ENCODE measurements at regions not wholly inside any gene's neighbourhood (a gene's known extent, or its start where the extent isn't known, plus 50 kb on each side); places are given as distances from the start of the nearest gene placed in this dataset.

- POLR2A ChIA-PET: no interaction called here
- H3K27ac Mint-ChIP-seq (ENCODE audit: low read depth, unreplicated experiment): no peak overlapping the region
- BruUV-seq (replicated peaks): no TSS peak
- no peak for TF ChIP-seq CTCF (IDR thresholded peaks at IDR 0.05; ENCODE audit: unreplicated experiment)
- CTCF ChIA-PET: interaction anchor here (0.7 to 1.0 kb wide), 2 partner anchors 77 to 93 kb away, joined by 3 to 4 read pairs; no protein-coding TSS in a partner anchor
- H3K36me3 Mint-ChIP-seq (ENCODE audit: insufficient read depth, unreplicated experiment): no peaks in the 10 kb centered on the region
- no peak overlapping the region for H3K4me3 Mint-ChIP-seq (ENCODE audit: unreplicated experiment)
- intact Hi-C loops (cut with micrococcal nuclease): no loop called here
- peaks cover 15% of the 10 kb centered on the region for H3K27me3 Mint-ChIP-seq (ENCODE audit: insufficient read depth, unreplicated experiment)
- peak; percentile 5 for DNase-seq (ENCODE audit: unreplicated experiment)
- H3K4me1 Mint-ChIP-seq (ENCODE audit: insufficient read depth, unreplicated experiment): no peaks in the 10 kb centered on the region
- H3K9me3 Mint-ChIP-seq (ENCODE audit: unreplicated experiment): no peaks in the 10 kb centered on the region
Measured at GRCh38 chr1:88104236-88104635, 579.8 kb upstream of the PKN2 start.

- intact Hi-C loops (cut with micrococcal nuclease): no loop called here
- Mint-ChIP-seq H3K36me3 (ENCODE audit: insufficient read depth, unreplicated experiment) (no peaks in the 10 kb centered on the region), H3K27me3 (ENCODE audit: insufficient read depth, unreplicated experiment) (peaks cover 15% of the 10 kb centered on the region), H3K4me1 (ENCODE audit: insufficient read depth, unreplicated experiment) (no peaks in the 10 kb centered on the region), H3K9me3 (ENCODE audit: unreplicated experiment) (no peaks in the 10 kb centered on the region), H3K27ac (ENCODE audit: low read depth, unreplicated experiment) (no peak overlapping the region), H3K4me3 (ENCODE audit: unreplicated experiment) (no peak overlapping the region)
- POLR2A ChIA-PET: no interaction called here
- TF ChIP-seq CTCF (IDR thresholded peaks at IDR 0.05; ENCODE audit: unreplicated experiment): no peak
- no peak for DNase-seq (ENCODE audit: unreplicated experiment)
- CTCF ChIA-PET: interaction anchor here (0.7 to 1.2 kb wide), 3 partner anchors 11 to 197 kb away, joined by 5 to 6 read pairs (median 6); no protein-coding TSS in a partner anchor
- BruUV-seq (replicated peaks): no TSS peak
Measured at GRCh38 chr1:88104886-88105285, 579.2 kb upstream of the PKN2 start.

GRCh38 chr1:88111816-88112215 lies 572.3 kb upstream of the PKN2 start:
- no peaks in the 10 kb centered on the region for H3K27me3 Mint-ChIP-seq (ENCODE audit: insufficient read depth, unreplicated experiment)
- no peak for TF ChIP-seq CTCF (IDR thresholded peaks at IDR 0.05; ENCODE audit: unreplicated experiment)
- H3K4me1 Mint-ChIP-seq (ENCODE audit: insufficient read depth, unreplicated experiment): no peaks in the 10 kb centered on the region
- no peak overlapping the region for H3K4me3 Mint-ChIP-seq (ENCODE audit: unreplicated experiment)
- no peak for DNase-seq (ENCODE audit: unreplicated experiment)
- intact Hi-C loops (cut with micrococcal nuclease): no loop called here
- no peaks in the 10 kb centered on the region for H3K36me3 Mint-ChIP-seq (ENCODE audit: insufficient read depth, unreplicated experiment)
- no peaks in the 10 kb centered on the region for H3K9me3 Mint-ChIP-seq (ENCODE audit: unreplicated experiment)
- BruUV-seq (replicated peaks): no TSS peak
- H3K27ac Mint-ChIP-seq (ENCODE audit: low read depth, unreplicated experiment): no peak overlapping the region
- ChIA-PET CTCF (interaction anchor here (0.6 kb wide), 1 partner anchor 272 kb away, joined by 4 read pairs; no protein-coding TSS in a partner anchor), POLR2A (no interaction called here)

GRCh38 chr1:88117597-88117996 lies 566.5 kb upstream of the PKN2 start:
- CTCF ChIA-PET: interaction anchor here (0.6 kb wide), 1 partner anchor 70 kb away, joined by 3 read pairs; no protein-coding TSS in a partner anchor
- Mint-ChIP-seq H3K9me3 (ENCODE audit: unreplicated experiment) (no peaks in the 10 kb centered on the region), H3K4me1 (ENCODE audit: insufficient read depth, unreplicated experiment) (no peaks in the 10 kb centered on the region), H3K4me3 (ENCODE audit: unreplicated experiment) (no peak overlapping the region), H3K36me3 (ENCODE audit: insufficient read depth, unreplicated experiment) (no peaks in the 10 kb centered on the region), H3K27me3 (ENCODE audit: insufficient read depth, unreplicated experiment) (no peaks in the 10 kb centered on the region), H3K27ac (ENCODE audit: low read depth, unreplicated experiment) (no peak overlapping the region)
- BruUV-seq (replicated peaks): no TSS peak
- intact Hi-C loops (cut with micrococcal nuclease): no loop called here
- POLR2A ChIA-PET: no interaction called here
- DNase-seq (ENCODE audit: unreplicated experiment): no peak
- TF ChIP-seq CTCF (IDR thresholded peaks at IDR 0.05; ENCODE audit: unreplicated experiment): no peak

Data from MCF 10A (cell line).